Fibroblast of villous mesenchyme (primary cell): ENCODE measurements at regions not wholly inside any gene's neighbourhood (a gene's known extent, or its start where the extent isn't known, plus 50 kb on each side); places are given as distances from the start of the nearest gene placed in this dataset.

ENCODE experiments used
- DNase-seq: peaks from one replicate; pipeline ENCODE4 v3.0.0-alpha.2; 2010; ENCODE audit warnings: low read depth
- H3K4me3 ChIP-seq: 2 replicates; pipeline ENCODE4 v1.5.1; 2011; ENCODE audit warnings: low read depth, mild to moderate bottlenecking, low read length
- CTCF ChIP-seq: IDR thresholded peaks from 2 replicates; pipeline ENCODE4 v1.5.1; 2012; ENCODE audit warnings: low read depth, mild to moderate bottlenecking, low read length; ENCODE audit not compliant: insufficient read depth

- TF ChIP-seq CTCF, result no peak
- no peak overlapping the region for H3K4me3 ChIP-seq
- DNase-seq, result peak; percentile 39
Observed at GRCh38 chr15:95624100-95624499, 706.4 kb upstream of the NR2F2 start.

- H3K4me3 ChIP-seq, result no peak overlapping the region
- TF ChIP-seq CTCF, result no peak
- no peak for DNase-seq
Observed at GRCh38 chr15:95624616-95625361, 705.7 kb upstream of the NR2F2 start.

- TF ChIP-seq CTCF, result no peak
Observed at GRCh38 chr15:95626501-95627361, 703.8 kb upstream of the NR2F2 start.

GRCh38 chr15:95629503-95630168 is 700.9 kb upstream of the NR2F2 start:
- H3K4me3 ChIP-seq, result no peak overlapping the region
- no peak for TF ChIP-seq CTCF
- DNase-seq, result no peak

More at GRCh38 chr15:95626501-95627361, 703.8 kb upstream of the NR2F2 start:
- no peak overlapping the region for H3K4me3 ChIP-seq
- no peak for DNase-seq

GRCh38 chr15:95630683-95631082 is 699.8 kb upstream of the NR2F2 start:
- no peak for DNase-seq
- no peak for TF ChIP-seq CTCF
- no peak overlapping the region for H3K4me3 ChIP-seq

GRCh38 chr15:95635666-95636065 is 694.8 kb upstream of the NR2F2 start:
- no peak for TF ChIP-seq CTCF
- no peak overlapping the region for H3K4me3 ChIP-seq
- no peak for DNase-seq
